GM12873 (cell line): ENCODE measurements at regions not wholly inside any gene's neighbourhood (a gene's known extent, or its start where the extent isn't known, plus 50 kb on each side); places are given as distances from the start of the nearest gene placed in this dataset.

Experiments used
- CTCF ChIP-seq: IDR thresholded peaks from 2 replicates; pipeline ENCODE4 v1.5.1; 2012; ENCODE audit warnings: low read depth, mild to moderate bottlenecking, moderate library complexity, low read length, control low read depth; ENCODE audit not compliant: insufficient read depth; ENCODE audit errors: missing control alignments

GRCh38 chr9:135173066-135173465 is 85.6 kb downstream of the OLFM1 start:
- no peak for TF ChIP-seq CTCF

DNA sequence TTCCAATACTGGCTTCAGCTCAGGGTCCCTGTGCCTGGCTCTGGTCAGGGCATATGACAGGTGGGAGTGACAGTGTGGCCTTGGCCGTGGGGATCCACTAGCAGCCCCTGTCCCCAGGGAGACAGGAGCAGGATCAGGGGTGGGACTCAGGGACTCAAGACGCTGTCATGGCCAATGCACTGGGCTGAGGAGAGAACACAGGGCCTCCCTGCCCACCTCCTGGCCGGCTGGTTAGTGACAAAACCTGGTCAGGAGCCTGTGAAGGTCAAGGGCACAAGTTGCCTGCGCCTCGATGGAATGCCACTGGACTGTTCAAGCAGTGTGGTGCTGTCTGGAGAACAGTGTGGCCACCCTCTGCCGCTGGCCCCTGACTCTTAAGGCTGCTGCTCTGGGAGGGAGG is 86.8 kb downstream of the OLFM1 start:
- TF ChIP-seq CTCF, result no peak

DNA sequence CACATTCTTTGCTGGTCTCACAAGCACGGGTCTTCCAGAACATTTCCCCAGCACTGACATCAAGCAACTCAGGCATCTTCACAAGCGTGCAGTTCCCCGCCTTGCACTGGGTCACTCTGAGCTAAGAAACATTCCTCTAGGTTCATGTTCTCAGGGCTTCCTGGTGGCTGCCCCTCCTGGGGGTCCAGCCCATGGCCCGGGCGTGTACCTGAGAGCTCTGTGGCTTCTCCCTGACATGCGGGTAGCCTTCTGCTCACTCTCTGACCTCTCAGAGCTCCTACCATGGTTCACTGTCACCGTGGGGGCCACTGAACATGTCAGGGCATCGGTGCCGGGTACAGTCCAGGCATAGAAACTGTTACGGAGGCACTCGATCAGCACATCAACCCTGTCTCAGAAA is 87.5 kb downstream of the OLFM1 start:
- TF ChIP-seq CTCF, result no peak

DNA sequence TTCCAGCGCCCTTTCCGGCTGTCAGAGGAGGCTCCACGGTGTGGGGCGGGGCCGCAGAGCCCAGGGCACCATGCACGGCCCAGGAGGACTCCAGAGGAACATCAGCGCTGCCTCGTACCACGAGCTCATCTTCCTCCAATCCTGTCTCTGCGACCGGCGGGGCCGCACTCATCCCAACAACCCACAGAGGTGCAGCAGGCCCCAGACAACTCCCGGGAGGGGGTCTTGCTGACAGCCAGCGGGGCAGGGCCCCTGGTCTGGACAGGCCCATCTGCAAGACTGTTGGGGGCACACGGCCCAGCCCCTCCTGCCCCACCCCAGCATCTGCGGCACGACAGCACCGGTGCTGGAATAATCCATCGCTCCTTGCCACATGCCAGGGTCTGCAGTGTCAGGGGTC is 88.8 kb downstream of the OLFM1 start:
- no peak for TF ChIP-seq CTCF

DNA sequence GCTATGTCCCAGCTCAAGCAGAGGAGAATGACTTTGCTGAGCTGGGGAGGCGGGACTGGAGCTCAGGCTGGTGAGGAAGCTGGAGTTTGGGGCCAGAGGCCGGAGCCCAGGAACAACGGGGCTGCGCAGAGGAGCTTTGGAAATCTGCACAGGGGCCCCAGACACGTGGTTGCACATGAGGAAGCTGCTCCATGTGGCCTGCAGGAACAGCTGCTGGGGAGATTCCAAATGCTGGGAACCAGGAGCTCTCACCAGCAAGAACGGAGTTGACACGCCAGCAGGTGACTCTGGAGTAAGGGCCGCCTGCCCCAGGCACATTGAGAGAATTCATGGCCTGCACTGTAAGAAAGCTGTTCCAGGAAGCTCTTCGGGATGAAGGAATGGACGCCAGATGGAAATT is 91.0 kb downstream of the OLFM1 start:
- TF ChIP-seq CTCF, result no peak

DNA sequence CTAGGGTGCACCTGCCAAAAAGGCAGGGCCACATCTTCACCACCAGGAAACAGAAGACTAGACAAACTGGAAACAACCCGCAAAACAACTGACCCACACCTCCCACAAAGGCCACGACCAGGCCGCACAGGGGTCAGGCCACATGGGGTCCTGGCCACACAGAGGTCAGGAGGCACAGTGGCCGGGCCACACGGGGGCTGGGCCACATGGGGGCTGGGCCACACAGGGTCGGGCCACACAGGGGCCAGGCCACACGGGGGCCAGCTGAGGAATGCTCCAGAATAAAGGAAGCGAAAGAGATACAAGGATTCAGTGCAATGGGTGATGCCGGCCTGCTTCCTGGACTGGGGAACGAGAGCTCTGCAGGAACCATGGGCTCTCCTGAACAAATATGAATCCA is 91.6 kb downstream of the OLFM1 start:
- TF ChIP-seq CTCF, result no peak

- TF ChIP-seq CTCF, result no peak
These were observed 92.5 kb downstream of the OLFM1 start for GRCh38 chr9:135179976-135180375.

GRCh38 chr9:135180586-135180985 is 93.1 kb downstream of the OLFM1 start:
- no peak for TF ChIP-seq CTCF
